Globus pallidus (tissue), 1 donor: ENCODE measurements at regions not wholly inside any gene's neighbourhood (a gene's known extent, or its start where the extent isn't known, plus 50 kb on each side); places are given as distances from the start of the nearest gene placed in this dataset.
"Not testable (repeated sequence)": the region's sequence is repeated elsewhere in the genome, so short reads cannot be mapped to it uniquely, and the experiment has no call there.

Source experiments
- DNase-seq: peaks from one replicate; pipeline ENCODE4 v3.0.0-alpha.2; 2015; ENCODE audit warnings: low spot score

DNA sequence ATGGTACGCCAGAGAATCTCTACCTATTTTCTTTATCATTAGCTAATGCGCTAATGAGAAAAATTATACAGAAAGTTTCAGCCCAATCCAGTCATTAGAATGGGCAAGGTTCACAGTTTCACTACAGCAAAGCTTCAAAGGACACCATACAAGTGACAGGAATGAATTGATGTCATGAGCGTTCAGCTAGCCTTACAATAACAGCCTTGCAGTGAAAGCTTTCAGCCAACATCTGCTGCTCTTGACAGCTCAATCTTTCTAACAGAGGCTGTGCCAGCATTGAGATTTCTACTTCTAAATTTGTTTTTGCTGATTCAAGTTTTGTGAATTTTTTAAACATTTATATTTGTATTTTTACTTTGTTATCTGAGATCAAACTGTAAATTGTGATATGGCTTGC lies 302.4 kb upstream of the FAM174A start:
- DNase-seq, result no peak

GRCh38 chr5:100188778-100189177 lies 346.4 kb upstream of the FAM174A start:
- DNase-seq, result no peak

- no peak for DNase-seq
Observed at GRCh38 chr5:100188339-100188738, 346.8 kb upstream of the FAM174A start.

GRCh38 chr5:100186181-100186580 lies 349.0 kb upstream of the FAM174A start:
- no peak for DNase-seq

GRCh38 chr5:100182402-100182801 lies 352.8 kb upstream of the FAM174A start:
- DNase-seq, result no peak

- peak; percentile 2 for DNase-seq
Observed at GRCh38 chr5:100175346-100175745, 359.8 kb upstream of the FAM174A start.

GRCh38 chr5:100165309-100165708 lies 369.9 kb upstream of the FAM174A start:
- no peak for DNase-seq

DNA sequence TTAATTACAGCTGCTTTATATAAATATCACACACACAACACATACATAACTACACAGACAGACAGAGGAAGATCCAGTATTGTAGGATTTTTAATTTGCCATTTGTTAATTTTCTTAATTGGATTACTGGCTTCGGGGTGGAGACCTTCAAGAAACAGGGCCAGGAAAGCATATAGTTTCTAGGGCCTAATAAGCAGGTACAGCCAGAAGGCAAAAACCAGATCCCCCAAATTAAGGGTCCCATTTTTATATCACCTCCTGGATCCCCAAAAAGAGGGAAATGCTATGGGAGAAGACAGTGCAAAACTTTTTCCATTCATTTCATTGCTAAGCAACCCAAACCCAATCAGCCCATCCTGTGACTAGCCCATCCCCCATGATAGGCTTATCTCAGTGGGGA lies 373.3 kb upstream of the FAM174A start:
- DNase-seq, result no peak

DNA sequence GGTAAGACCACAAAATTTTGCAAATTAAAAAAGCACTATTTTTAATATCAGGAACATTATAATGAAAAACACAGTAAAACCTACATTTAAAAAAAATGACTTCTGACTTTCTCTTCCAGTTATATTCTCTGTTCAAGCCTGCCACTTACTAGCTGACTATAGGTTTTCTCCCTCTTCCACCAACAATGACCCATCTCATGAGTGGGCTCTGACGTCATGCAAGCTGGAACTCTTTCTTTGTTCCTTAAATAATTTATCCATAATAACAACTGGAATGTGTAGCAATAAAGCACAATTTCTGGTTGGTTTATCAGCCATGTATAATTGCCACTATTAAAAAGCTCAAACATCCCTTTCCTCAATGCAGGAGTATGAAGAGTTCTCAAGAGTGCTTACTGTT lies 378.1 kb upstream of the FAM174A start:
- no peak for DNase-seq

DNA sequence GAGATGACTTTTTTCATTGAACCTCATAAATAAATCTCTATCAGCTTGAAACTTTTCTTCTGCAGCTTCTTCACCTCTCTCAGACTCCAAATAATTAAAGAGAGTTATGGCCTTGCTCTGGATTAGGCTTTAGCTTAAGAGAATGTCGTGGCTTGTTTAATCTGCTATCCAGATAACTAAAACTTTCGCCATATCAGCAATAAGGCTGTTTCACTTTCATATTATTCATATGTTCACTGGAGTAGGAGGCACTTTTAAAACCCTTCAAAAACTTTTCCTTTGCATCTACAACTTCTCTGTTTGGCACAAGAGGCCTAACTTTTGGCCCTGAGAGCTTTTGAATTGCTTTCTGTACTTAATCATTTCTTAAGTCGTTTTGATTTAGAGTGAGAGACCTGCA lies 386.9 kb upstream of the FAM174A start:
- no peak for DNase-seq

GRCh38 chr5:100142607-100143006 lies 392.6 kb upstream of the FAM174A start:
- no peak for DNase-seq

- no peak for DNase-seq
Observed at GRCh38 chr5:100131161-100131560, 404.0 kb upstream of the FAM174A start.

GRCh38 chr5:100130307-100130706 lies 404.9 kb upstream of the FAM174A start:
- DNase-seq, result no peak

- DNase-seq, result no peak
Observed at GRCh38 chr5:100119903-100120302, 415.3 kb upstream of the FAM174A start.

- no peak for DNase-seq
Observed at GRCh38 chr5:100110497-100110896, 424.7 kb upstream of the FAM174A start.

DNA sequence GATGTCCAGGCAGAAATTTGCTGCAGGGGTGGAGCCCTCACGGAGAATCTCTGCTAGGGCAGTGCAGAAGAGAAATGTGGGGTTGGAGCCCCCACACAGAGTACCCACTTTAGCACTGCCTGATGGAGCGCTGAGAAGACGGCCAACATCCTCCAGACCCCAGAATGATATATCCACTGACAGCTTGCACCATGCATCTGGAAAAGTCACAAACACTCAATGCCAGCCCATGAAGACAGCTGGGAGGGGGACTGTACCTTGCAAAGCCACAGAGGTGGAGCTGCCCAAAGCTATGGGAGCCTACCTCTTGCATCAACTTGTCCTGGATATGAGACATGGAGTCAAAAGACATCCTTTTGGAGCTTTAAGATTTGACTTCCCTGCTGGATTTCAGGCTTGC lies 426.3 kb upstream of the FAM174A start:
- DNase-seq, result no peak

- DNase-seq, result not testable (repeated sequence)
Observed at GRCh38 chr5:100103592-100104119, 431.5 kb upstream of the FAM174A start.

DNA sequence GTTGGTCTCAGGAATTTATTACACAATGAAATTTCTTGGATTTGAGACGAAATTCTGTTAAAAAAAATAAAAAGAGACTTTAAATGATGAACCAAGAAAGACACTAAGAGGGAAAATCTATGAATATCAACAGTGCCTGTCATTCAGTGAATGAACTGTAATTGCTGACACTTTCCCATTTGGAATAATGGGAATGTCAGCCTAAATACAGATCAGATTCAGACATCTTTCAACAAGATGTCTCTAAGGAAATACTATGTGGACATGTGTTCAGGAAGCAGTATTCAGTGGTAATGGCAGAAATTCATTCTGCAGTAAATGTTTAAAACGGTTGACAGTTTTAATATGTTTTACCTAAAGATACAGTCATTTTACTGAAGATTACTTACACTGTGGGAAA lies 433.7 kb upstream of the FAM174A start:
- DNase-seq, result not testable (repeated sequence)

DNA sequence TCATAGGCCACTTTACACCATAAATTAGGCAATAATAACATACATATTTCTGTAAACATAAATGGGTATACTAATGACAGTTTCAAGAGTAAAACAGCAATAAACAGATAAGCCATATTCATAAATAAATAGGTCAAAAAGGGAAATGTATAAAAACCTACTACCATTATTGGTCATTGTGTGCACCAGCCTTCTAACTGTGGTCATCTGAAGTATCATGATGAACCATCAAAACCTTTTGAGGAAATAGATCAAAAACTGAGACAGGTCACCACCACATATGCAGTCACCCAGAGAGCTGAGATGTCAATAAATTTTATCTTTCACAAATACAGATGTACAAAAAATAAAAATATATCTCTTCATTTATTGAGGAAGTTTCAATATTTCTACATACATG lies 438.8 kb upstream of the FAM174A start:
- DNase-seq, result not testable (repeated sequence)

DNA sequence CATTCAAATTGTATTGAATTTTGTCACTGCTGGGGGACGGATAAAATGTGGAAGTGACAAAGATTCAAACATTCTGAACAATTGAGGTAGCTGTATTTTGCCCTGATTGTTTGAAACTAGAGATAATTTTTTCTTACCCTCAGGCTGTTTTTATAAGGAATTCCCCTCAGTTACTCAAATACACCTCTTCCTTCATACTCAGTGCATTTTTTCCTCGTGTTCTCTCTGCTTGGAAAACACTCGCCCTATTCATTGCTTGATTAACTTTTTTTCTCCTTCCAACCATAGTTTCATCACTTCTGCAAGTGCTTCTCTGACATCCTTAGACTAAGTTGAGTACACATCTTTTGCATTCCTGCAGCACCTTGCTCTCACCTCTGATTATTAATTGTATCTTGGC lies 454.5 kb upstream of the FAM174A start:
- DNase-seq, result not testable (repeated sequence)

GRCh38 chr5:100079163-100079562 lies 456.0 kb upstream of the FAM174A start:
- not testable (repeated sequence) for DNase-seq

DNA sequence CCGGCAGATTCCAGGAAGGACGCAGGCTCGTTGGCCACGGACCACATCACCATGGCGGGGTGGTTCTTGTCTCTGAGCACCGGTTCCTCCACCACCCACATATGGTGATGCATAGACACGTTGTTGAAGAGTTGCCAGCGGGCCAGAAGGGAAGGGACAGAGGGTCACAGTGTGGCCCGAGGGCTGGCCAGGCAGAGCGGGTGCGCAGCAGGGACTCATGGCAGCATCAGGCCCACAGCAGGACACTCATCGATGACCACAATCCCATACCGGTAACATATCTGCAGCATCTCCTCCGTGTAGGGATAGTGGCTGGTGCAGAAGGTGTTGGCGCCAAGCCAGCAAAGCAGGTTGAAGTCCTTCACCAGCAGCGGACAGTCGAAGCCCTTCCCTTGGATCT lies 469.2 kb upstream of the FAM174A start:
- not testable (repeated sequence) for DNase-seq

DNA sequence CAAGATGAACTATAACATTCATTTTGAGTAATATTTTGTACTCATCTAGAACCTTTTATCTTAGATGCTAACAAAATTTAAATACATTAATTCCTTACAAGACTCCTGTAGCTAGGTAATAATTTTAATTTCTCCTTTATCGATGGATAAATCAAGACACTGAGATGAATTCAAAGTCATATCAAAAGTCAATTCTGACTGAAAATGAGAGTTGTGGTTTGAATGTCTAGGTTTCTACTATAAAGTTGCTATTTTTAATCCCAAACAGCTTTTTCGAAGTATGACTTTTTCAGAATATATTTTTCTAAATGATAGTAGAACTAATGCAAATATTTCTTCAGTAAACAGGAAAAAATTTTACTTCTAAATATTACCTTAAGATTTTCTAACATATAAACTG lies 491.7 kb upstream of the FAM174A start:
- DNase-seq, result no peak

- no peak for DNase-seq
Observed at GRCh38 chr5:100026606-100027005, 508.6 kb upstream of the FAM174A start.

DNA sequence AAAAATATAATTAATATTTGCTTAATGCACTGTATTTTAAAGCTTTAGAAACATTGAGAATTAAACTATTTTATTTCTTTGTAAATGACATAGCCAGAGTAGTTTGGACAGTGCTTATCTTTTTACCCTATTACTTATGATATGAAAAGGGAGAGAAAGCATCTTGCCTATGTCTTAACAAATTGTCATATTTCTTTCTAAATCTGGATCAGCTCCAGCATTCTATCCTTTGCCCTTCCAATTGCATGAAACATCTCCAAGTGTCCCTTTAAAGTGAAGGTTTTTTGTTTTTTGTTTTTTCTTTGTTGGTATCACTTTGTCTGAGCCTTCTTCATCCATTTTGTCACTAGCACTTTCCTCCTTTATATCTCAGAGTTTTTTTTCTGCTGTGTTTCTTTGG lies 511.6 kb upstream of the FAM174A start:
- DNase-seq, result no peak
